SK-N-SH treated with all-trans-retinoic acid at 6 μM for 48 hours (cell line): ENCODE measurements at regions not wholly inside any gene's neighbourhood (a gene's known extent, or its start where the extent isn't known, plus 50 kb on each side); places are given as distances from the start of the nearest gene placed in this dataset.

Source experiments
- ATAC-seq: fragments of 200-7000 bp; cut with Tn5 transposase; 3 replicates; pipeline ENCODE4 v1.9.1; 2020; ENCODE audit warnings: mild to moderate bottlenecking, moderate library complexity
- ARNTL ChIP-seq: fragments of 450-650 bp; formaldehyde crosslinking; IDR thresholded peaks from 2 replicates; pipeline ENCODE4 v1.5.0; 2020; ENCODE audit warnings: low read depth, mild to moderate bottlenecking, moderate library complexity, borderline replicate concordance
- BACH2 ChIP-seq: fragments of 250-450 bp; sonication (Bioruptor Pico); IDR thresholded peaks from 2 replicates; pipeline ENCODE4 v1.9.0; 2021; ENCODE audit warnings: mild to moderate bottlenecking, borderline replicate concordance
- CSDC2 ChIP-seq: fragments of 250-450 bp; sonication (Bioruptor Pico); IDR thresholded peaks from 2 replicates; pipeline ENCODE4 v1.5.0; 2020; ENCODE audit warnings: mild to moderate bottlenecking, moderate library complexity
- ESRRG ChIP-seq: fragments of 250-450 bp; sonication (Bioruptor Pico); IDR thresholded peaks from 2 replicates; pipeline ENCODE4 v1.6.1; 2021; ENCODE audit warnings: mild to moderate bottlenecking
- GLIS3 ChIP-seq: fragments of 250-450 bp; sonication (Bioruptor Pico); IDR thresholded peaks from 2 replicates; pipeline ENCODE4 v1.5.0; 2020; ENCODE audit warnings: mild to moderate bottlenecking, moderate library complexity
- ISL1 ChIP-seq: fragments of 250-450 bp; sonication (Bioruptor Pico); IDR thresholded peaks from 2 replicates; pipeline ENCODE4 v2.1.2; 2022; ENCODE audit warnings: mild to moderate bottlenecking, moderate library complexity
- PPARA ChIP-seq: fragments of 250-450 bp; sonication (Bioruptor Pico); IDR thresholded peaks from 2 replicates; pipeline ENCODE4 v1.5.0; 2020; ENCODE audit warnings: mild to moderate bottlenecking, borderline replicate concordance
- RARB ChIP-seq: fragments of 250-450 bp; sonication (Bioruptor Pico); IDR thresholded peaks from 2 replicates; pipeline ENCODE4 v1.8.0; 2021; ENCODE audit warnings: mild to moderate bottlenecking, moderate library complexity
- SNAI2 ChIP-seq: fragments of 250-450 bp; sonication (Bioruptor Pico); IDR thresholded peaks from 2 replicates; pipeline ENCODE4 v1.5.0; 2020; ENCODE audit warnings: mild to moderate bottlenecking, moderate library complexity
- TCF4 ChIP-seq: fragments of 250-450 bp; sonication (Bioruptor Pico); IDR thresholded peaks from 2 replicates; pipeline ENCODE4 v1.8.0; 2021; ENCODE audit warnings: mild to moderate bottlenecking, moderate library complexity, borderline replicate concordance
- ZC3H10 ChIP-seq: fragments of 250-450 bp; sonication (Bioruptor Pico); IDR thresholded peaks from 2 replicates; pipeline ENCODE4 v1.5.1; 2021; ENCODE audit warnings: mild to moderate bottlenecking, moderate library complexity
- ZFP3 ChIP-seq: fragments of 250-450 bp; sonication (Bioruptor Pico); IDR thresholded peaks from 2 replicates; pipeline ENCODE4 v1.5.0; 2020; ENCODE audit warnings: mild to moderate bottlenecking, moderate library complexity
- ZFP30 ChIP-seq: fragments of 450-650 bp; formaldehyde crosslinking; IDR thresholded peaks from 2 replicates; pipeline ENCODE4 v1.5.0; 2022; ENCODE audit warnings: mild to moderate bottlenecking, moderate library complexity
- ZNF70 ChIP-seq: fragments of 450-650 bp; formaldehyde crosslinking; IDR thresholded peaks from 2 replicates; pipeline ENCODE4 v1.5.0; 2020; ENCODE audit warnings: mild to moderate bottlenecking, moderate library complexity
- ZNF8 ChIP-seq: fragments of 450-650 bp; formaldehyde crosslinking; IDR thresholded peaks from 2 replicates; pipeline ENCODE4 v1.5.0; 2020; ENCODE audit warnings: mild to moderate bottlenecking, moderate library complexity
- TF ChIP-seq, protein P1 (sequence below): fragments of 250-450 bp; sonication (Bioruptor Pico); IDR thresholded peaks from 2 replicates; pipeline ENCODE4 v1.5.1; 2021; ENCODE audit warnings: mild to moderate bottlenecking, moderate library complexity
- TF ChIP-seq, protein P2 (sequence below): fragments of 250-450 bp; sonication (Bioruptor Pico); IDR thresholded peaks from 2 replicates; pipeline ENCODE4 v1.5.1; 2020; ENCODE audit warnings: low read depth, mild to moderate bottlenecking, moderate library complexity
- TF ChIP-seq, protein P3 (sequence below): fragments of 250-450 bp; sonication (Bioruptor Pico); IDR thresholded peaks from 2 replicates; pipeline ENCODE4 v1.5.0; 2020; ENCODE audit warnings: mild to moderate bottlenecking, moderate library complexity
- TF ChIP-seq, protein P4 (sequence below): fragments of 250-450 bp; sonication (Bioruptor Pico); IDR thresholded peaks from 2 replicates; pipeline ENCODE4 v1.8.0; 2021; ENCODE audit warnings: low read depth, mild to moderate bottlenecking, moderate library complexity, borderline replicate concordance
- TF ChIP-seq, protein P5 (sequence below): fragments of 250-450 bp; sonication (Bioruptor Pico); IDR thresholded peaks from 2 replicates; pipeline ENCODE4 v1.8.0; 2020; ENCODE audit warnings: mild to moderate bottlenecking, moderate library complexity, borderline replicate concordance

DNA sequence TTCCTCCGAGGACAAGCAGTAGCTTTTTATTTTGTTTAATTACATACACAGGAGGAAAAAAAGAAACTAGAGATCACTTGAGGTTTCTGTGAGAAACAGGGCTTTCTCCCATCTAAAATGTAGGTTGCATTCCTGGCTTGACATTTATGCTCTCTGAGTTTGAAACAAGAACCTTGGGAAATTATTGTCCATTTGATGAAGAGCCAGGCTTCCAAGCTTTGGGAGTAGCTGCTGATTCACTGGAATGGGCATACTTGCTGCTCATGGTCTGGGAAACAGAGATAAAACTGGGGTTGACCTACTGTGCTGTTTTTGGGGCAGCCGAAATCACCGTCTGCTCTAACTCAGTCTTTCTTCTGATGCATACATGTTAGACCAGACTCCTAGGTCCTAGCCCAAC, 165.4 kb downstream of the MIS18A start (continued):
- TF ChIP-seq, protein P1, sequence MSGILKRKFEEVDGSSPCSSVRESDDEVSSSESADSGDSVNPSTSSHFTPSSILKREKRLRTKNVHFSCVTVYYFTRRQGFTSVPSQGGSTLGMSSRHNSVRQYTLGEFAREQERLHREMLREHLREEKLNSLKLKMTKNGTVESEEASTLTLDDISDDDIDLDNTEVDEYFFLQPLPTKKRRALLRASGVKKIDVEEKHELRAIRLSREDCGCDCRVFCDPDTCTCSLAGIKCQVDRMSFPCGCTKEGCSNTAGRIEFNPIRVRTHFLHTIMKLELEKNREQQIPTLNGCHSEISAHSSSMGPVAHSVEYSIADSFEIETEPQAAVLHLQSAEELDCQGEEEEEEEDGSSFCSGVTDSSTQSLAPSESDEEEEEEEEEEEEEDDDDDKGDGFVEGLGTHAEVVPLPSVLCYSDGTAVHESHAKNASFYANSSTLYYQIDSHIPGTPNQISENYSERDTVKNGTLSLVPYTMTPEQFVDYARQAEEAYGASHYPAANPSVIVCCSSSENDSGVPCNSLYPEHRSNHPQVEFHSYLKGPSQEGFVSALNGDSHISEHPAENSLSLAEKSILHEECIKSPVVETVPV (CRISPR knock-in tag) = no peak

DNA sequence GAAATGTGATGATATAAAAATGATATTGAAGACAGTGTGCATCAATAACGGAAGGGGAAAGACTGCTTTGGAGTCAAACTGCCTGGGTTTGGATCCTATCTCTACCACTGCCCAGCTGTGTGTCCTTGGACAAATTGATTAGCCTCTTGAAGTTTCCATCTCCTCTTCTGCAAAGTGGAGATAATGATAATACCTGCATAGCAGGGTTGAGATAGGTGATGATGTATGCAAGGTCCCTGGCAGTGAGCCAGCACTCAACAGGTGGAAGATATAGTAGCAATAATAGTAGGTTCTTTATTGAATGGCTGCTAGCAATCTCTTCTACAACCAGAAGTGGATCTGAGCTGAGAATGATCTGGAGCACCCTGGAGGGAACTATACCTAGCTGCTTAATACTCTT, 166.7 kb downstream of the MIS18A start:
- TF ChIP-seq TCF4 (CRISPR knock-in tag) (no peak), ZNF8 (no peak)
- TF ChIP-seq, protein P1 (CRISPR knock-in tag) = no peak
- no peak for ATAC-seq

DNA sequence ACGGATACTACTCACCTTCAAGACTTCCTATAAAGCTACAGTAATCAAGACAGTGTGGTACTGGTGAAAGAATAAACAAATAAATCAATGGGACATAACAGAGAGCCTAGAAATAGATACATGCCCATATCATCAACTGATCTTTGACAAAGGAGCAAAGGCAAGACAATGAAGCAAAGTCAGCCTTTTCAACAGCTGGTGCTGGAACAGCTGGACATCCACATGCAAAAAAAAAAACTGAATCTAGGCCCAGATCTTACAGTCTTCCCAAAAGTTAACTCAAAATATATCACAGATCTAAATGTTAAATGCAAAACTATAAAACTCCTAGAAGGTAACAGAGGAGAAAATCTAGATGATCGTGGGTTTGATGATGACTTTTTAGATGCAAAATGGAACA, 170.3 kb downstream of the MIS18A start:
- no peak for ATAC-seq
- no peak for TF ChIP-seq ZC3H10 (CRISPR knock-in tag)
- no peak for TF ChIP-seq ZNF70 (CRISPR knock-in tag)
- TF ChIP-seq BACH2 (CRISPR knock-in tag) = no peak
- no peak for TF ChIP-seq ZFP3 (CRISPR knock-in tag)
- TF ChIP-seq, protein P2, sequence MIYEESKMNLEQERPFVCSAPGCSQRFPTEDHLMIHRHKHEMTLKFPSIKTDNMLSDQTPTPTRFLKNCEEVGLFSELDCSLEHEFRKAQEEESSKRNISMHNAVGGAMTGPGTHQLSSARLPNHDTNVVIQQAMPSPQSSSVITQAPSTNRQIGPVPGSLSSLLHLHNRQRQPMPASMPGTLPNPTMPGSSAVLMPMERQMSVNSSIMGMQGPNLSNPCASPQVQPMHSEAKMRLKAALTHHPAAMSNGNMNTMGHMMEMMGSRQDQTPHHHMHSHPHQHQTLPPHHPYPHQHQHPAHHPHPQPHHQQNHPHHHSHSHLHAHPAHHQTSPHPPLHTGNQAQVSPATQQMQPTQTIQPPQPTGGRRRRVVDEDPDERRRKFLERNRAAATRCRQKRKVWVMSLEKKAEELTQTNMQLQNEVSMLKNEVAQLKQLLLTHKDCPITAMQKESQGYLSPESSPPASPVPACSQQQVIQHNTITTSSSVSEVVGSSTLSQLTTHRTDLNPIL (CRISPR knock-in tag) = no peak
- TF ChIP-seq SNAI2 (CRISPR knock-in tag) = no peak

DNA sequence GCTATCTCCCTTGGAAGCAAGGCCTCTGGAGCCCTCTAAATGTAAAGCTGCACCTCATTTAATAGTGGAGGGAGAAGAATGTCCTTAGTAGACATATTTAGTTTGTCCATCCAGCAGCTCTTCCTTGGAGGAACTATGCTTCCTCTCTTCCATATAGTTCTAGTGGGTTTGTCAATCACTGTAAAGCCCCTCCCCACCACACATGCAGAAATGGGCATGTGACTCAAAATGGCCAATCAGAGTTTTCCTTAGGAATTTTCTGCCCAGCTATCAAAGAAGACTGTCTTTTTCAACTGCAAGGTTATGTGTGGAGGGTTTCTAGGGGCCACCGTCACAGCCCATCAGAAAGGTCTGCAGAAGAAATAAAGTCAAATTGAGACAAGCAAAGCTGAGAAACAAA, 175.5 kb downstream of the MIS18A start:
- ATAC-seq = no peak
- TF ChIP-seq ZFP30 = no peak
- no peak for TF ChIP-seq ZNF8
- TF ChIP-seq, protein P3, sequence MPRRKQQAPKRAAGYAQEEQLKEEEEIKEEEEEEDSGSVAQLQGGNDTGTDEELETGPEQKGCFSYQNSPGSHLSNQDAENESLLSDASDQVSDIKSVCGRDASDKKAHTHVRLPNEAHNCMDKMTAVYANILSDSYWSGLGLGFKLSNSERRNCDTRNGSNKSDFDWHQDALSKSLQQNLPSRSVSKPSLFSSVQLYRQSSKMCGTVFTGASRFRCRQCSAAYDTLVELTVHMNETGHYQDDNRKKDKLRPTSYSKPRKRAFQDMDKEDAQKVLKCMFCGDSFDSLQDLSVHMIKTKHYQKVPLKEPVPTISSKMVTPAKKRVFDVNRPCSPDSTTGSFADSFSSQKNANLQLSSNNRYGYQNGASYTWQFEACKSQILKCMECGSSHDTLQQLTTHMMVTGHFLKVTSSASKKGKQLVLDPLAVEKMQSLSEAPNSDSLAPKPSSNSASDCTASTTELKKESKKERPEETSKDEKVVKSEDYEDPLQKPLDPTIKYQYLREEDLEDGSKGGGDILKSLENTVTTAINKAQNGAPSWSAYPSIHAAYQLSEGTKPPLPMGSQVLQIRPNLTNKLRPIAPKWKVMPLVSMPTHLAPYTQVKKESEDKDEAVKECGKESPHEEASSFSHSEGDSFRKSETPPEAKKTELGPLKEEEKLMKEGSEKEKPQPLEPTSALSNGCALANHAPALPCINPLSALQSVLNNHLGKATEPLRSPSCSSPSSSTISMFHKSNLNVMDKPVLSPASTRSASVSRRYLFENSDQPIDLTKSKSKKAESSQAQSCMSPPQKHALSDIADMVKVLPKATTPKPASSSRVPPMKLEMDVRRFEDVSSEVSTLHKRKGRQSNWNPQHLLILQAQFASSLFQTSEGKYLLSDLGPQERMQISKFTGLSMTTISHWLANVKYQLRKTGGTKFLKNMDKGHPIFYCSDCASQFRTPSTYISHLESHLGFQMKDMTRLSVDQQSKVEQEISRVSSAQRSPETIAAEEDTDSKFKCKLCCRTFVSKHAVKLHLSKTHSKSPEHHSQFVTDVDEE = no peak
- no peak for TF ChIP-seq ESRRG (CRISPR knock-in tag)
- no peak for TF ChIP-seq RARB
- TF ChIP-seq PPARA (CRISPR knock-in tag) = no peak
- no peak for TF ChIP-seq ARNTL (CRISPR knock-in tag)
- no peak for TF ChIP-seq SNAI2 (CRISPR knock-in tag)

DNA sequence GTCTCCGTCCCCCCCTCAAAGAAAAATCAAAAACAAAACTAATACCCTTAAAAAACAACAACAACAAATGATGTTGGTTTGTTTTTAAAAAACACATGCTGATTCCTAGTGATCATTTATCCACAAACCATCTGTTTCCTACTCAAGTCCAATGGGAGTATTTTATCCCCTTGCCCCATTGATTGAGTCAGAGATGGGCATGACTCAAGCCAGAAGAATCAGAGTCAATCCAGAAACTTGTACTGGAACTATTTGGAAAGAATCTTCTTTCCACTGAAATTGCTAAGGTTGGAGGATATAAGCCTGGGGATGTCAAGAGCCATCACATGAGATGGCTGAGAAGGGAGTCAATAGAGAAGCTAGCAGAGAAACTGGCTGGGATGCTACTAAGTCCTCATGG, 176.4 kb downstream of the MIS18A start:
- no peak for ATAC-seq
- TF ChIP-seq, protein P1 (CRISPR knock-in tag) = no peak
- TF ChIP-seq, protein P4, sequence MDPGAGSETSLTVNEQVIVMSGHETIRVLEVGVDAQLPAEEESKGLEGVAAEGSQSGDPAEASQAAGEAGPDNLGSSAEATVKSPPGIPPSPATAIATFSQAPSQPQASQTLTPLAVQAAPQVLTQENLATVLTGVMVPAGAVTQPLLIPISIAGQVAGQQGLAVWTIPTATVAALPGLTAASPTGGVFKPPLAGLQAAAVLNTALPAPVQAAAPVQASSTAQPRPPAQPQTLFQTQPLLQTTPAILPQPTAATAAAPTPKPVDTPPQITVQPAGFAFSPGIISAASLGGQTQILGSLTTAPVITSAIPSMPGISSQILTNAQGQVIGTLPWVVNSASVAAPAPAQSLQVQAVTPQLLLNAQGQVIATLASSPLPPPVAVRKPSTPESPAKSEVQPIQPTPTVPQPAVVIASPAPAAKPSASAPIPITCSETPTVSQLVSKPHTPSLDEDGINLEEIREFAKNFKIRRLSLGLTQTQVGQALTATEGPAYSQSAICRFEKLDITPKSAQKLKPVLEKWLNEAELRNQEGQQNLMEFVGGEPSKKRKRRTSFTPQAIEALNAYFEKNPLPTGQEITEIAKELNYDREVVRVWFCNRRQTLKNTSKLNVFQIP = no peak
- no peak for TF ChIP-seq RARB
- no peak for TF ChIP-seq BACH2 (CRISPR knock-in tag)
- no peak for TF ChIP-seq CSDC2 (CRISPR knock-in tag)
- TF ChIP-seq, protein P2 (CRISPR knock-in tag) = no peak
- no peak for TF ChIP-seq ISL1
- TF ChIP-seq, protein P5, sequence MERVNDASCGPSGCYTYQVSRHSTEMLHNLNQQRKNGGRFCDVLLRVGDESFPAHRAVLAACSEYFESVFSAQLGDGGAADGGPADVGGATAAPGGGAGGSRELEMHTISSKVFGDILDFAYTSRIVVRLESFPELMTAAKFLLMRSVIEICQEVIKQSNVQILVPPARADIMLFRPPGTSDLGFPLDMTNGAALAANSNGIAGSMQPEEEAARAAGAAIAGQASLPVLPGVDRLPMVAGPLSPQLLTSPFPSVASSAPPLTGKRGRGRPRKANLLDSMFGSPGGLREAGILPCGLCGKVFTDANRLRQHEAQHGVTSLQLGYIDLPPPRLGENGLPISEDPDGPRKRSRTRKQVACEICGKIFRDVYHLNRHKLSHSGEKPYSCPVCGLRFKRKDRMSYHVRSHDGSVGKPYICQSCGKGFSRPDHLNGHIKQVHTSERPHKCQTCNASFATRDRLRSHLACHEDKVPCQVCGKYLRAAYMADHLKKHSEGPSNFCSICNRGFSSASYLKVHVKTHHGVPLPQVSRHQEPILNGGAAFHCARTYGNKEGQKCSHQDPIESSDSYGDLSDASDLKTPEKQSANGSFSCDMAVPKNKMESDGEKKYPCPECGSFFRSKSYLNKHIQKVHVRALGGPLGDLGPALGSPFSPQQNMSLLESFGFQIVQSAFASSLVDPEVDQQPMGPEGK = no peak
- TF ChIP-seq ZNF8 = no peak
- no peak for TF ChIP-seq GLIS3 (CRISPR knock-in tag)
- no peak for TF ChIP-seq ZFP3 (CRISPR knock-in tag)
- no peak for TF ChIP-seq PPARA (CRISPR knock-in tag)
